Stimulated activated CD4-positive, alpha-beta T cell treated with anti-CD3 and anti-CD28 coated beads, TNF-alpha, amount 100 ng/mL, for 48 hours (primary cell): ENCODE measurements at regions not wholly inside any gene's neighbourhood (a gene's known extent, or its start where the extent isn't known, plus 50 kb on each side); places are given as distances from the start of the nearest gene placed in this dataset.

ENCODE experiments used
- DNase-seq, 3 donors: peaks; one replicate each; pipeline ENCODE4 v3.0.0-alpha.2; 2020; ENCODE audit warnings: low read depth in 3 of 3

GRCh38 chr11:121688860-121689614, 236.3 kb upstream of the SORL1-AS1 start:
- DNase-seq, result no peak

- no peak for DNase-seq
Measured at GRCh38 chr11:121688055-121688491, 235.3 kb upstream of the SORL1-AS1 start.

DNA sequence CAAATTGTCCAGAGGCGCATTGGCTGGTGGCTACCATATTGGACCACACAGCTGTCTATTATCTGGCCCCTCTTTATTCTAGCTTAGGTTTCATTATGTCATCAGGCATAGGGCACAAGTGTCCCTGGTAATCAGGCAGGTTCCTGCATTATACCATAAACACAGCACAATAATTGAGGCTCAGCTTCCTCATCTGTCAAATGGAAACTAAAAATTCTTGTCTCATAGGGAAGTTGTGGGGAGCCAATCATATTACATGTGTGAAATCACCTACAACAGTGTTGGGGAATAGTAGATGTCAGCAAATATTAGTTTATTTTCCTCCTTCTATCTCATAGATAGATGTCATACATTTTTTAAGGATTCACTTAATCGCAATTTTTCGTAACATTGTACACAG, 231.0 kb upstream of the SORL1-AS1 start:
- no peak for DNase-seq
